Right ventricle myocardium inferior (tissue), 1 donor: ENCODE measurements at regions not wholly inside any gene's neighbourhood (a gene's known extent, or its start where the extent isn't known, plus 50 kb on each side); places are given as distances from the start of the nearest gene placed in this dataset.

Experiments
- ATAC-seq: fragments of 200-7000 bp; cut with Tn5 transposase; one replicate; pipeline ENCODE4 v1.9.1; 2020; ENCODE audit warnings: mild to moderate bottlenecking, moderate library complexity
- DNase-seq: peaks from one replicate; pipeline ENCODE4 v3.0.0; 2021; ENCODE audit errors: missing footprints
- intact Hi-C: fragments of 100-400 bp; cut with DNase I; formaldehyde crosslinking; loops from one replicate; pipeline ENCODE4 v1.11.0; 2022
- donor health status: DM: no; HTN: yes; CAD: no; lungs with severe emphysema.

GRCh38 chr20:39909447-39909846 lies 779.6 kb downstream of the MAFB start:
- DNase-seq = no peak
- intact Hi-C loops = no loop called here

DNA sequence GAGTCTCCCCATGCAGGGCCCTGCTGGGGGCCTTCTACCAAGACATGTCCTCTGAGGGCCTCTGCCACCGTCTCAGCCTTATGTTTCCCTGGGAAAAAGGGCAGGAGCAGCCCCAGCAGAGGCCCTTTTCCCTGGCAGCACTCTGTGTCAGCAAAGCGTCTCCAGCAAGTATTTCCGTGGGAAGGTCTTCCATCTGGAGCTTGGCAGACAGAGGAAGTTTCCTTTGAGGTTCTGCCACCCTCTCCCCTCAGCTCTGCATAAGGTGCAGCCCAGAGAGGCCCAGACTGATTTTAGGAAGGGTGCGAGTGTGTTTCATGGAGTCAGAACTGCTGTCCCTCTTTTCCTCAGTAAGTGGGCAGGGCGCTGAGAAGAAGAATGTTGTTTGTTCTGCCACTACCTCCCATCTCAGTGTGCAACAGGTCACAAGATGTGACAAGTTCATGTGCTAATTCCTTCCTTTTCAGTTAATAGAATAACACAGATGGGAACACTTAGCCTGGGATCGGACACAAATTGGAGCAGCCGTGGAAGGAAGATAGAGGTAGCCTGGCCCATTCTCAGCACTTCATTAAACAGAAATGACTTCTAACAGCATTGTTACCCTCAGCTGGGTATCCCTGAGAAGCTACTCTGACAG lies 784.4 kb downstream of the MAFB start:
- intact Hi-C loops = no loop called here
- no peak for ATAC-seq

More at GRCh38 chr20:39909447-39909846, 779.6 kb downstream of the MAFB start:
- peak; percentile 74 for ATAC-seq

GRCh38 chr20:39903806-39904465 lies 785.1 kb downstream of the MAFB start:
- DNase-seq (no peak), ATAC-seq (no peak)
- intact Hi-C loops = no loop called here

More for the DNA sequence above, 784.4 kb downstream of the MAFB start:
- no peak for DNase-seq

- intact Hi-C loops = no loop called here
- DNase-seq (no peak), ATAC-seq (no peak)
Observed at GRCh38 chr20:39899881-39900280, 789.2 kb downstream of the MAFB start.

DNA sequence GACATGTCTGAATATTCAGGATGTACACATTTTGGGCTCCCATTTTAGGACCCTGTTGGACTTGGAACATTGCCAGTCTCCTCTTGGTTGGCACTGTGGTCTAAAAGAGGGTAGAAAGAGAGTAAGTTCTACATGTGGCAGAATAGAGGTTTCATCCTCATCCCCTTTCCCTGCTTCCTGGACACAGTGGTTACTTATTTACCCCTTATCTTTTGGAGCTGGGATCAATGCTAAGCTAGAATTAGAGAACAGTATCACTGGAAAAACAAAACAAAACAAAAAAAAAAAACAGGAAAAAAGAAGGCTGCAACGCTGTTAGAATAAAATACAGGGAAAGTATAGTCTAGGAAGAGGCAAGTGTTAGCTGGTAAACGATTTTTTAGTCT lies 790.6 kb downstream of the MAFB start:
- no peak for ATAC-seq
- intact Hi-C loops = no loop called here
- DNase-seq = no peak

- DNase-seq (no peak), ATAC-seq (no peak)
- intact Hi-C loops = no loop called here
Observed at GRCh38 chr20:39897781-39898466, 791.1 kb downstream of the MAFB start.

DNA sequence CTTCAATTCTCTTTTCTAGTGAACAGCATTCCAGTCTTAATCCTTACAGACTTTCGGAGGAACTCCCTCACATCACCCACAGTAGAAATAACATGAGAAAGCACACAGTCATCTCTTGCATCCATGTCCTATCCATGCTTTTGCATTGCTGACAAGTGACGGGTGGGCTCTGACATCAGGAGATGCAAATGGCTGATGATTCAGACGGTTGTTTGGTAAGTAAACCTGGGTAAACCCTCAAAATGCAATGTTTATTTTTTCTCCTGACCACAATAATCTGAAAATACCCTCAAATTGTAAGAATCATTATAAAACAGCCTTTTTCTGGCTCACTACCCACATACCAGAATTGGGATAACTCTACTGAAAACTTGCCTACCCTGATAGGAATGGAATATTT lies 792.0 kb downstream of the MAFB start:
- ATAC-seq (no peak), DNase-seq (no peak)
- intact Hi-C loops = no loop called here

GRCh38 chr20:39894067-39894466 lies 795.0 kb downstream of the MAFB start:
- ATAC-seq (no peak), DNase-seq (no peak)
- intact Hi-C loops = no loop called here

DNA sequence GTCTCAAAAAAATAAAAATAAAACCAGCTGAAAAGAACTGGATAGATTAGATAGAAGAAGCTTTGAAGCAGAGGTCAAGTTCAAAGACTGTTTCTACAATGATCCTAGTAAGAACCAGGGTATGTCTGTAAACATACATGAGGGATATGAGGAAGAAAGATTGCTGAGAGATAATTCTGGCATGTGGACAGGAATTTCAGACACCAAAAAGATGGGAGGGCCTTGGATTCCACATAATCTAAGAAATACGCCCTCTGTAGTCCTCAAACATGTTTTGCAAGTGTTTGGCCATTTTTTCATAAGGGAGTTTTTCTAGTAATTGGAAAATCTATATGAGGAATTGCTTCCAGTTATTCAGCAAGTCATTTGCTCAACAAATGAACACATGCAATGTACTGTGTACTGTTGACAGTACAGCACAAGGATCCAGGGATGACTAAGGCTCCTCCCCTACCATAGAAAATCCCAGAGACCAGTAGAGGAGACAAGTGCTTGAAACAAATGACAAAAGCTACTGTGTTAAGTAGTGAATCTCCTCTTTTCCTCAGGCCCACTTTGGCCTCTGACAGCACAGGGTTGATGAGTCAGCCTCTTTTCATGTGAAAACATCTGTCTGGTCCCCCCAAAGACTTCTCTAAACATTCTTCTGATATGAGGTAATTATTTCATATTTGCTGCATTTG lies 795.9 kb downstream of the MAFB start:
- ATAC-seq = peak; percentile 44
- intact Hi-C loops = no loop called here
- no peak for DNase-seq

DNA sequence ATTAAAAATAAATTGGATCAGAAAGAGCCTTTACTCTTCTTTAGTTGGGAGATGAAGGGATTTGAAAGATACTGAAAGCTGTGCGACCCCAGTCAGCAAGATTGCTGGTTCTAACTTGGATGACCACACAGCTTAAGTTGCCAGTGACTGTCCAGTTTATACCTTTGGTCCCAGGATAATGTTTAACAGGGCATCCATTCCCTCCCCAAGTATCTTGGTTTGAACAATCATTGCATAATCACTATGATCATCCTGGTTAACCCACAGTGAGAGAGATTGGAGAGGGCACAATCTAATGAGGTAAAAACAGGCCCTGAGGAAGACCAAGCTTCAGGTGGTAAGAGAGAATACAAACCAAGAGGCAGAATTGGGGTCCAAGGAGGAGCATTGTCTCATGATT lies 798.3 kb downstream of the MAFB start:
- intact Hi-C loops = no loop called here
- DNase-seq (no peak), ATAC-seq (no peak)

- no peak for ATAC-seq
- no peak for DNase-seq
- intact Hi-C loops = loop anchor here (5.0 kb wide), 1 partner anchor 799 kb away; the partner anchor contains the start of gene MAFB
Observed at GRCh38 chr20:39888310-39888709, 800.7 kb downstream of the MAFB start.

DNA sequence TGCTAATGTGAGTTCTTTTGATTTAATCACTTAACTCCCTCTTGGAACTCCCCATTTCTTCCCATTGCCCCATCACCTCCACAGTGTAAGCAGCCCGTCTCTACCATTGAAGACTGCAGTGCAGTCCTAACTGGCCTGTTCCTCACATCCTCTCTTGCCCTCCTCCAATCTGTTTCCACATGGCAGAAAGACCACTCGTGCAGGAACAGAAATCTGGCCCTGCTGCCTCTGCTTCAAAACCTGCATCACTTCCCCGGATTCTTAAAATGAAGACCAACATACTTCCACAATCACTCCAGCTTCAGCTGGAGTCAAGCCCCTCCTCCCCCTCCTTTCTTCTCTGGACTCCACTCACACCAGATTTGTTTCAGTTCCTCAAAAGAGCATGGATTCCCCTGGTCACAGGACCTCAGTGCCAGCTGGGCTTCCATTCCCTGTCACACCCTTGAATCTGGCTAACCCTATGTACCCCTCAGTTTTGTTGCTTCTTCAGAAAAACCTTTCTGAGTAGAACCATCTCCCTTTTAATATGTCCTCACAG lies 802.3 kb downstream of the MAFB start:
- ATAC-seq (peak; percentile 70), DNase-seq (no peak)
- intact Hi-C loops = loop anchor here (5.0 kb wide), 1 partner anchor 801 kb away; the partner anchor contains the start of gene MAFB

DNA sequence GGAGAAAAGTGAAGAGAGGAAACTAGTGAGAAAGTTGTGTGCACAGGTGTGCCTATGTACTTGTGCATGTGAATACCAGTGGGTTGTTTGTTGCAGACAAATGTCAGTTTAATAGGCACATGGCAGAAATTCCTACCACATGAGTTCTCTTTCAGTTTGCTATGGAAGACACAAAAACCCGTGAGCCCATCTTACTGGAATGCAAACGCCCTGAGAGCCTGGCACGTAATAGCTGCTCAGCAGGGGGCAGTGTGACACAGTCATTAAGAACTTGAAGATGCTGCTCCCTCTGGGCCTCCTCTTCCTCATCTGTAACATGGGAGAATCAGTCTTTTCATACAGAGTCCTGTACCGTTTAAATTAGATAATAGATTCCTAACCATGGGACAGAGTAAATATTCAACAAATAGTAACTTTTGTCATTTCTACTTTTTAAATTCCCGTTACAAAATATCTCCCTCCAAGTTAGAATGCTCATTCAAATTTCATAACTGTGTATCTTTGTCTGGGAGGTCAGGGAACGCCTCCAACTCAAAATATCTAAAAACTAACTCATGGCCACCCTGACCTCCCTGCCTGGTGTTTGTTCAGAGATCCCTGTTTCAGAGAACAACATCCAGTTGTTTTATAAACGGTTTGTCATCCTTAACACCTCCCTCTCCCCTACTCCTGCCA lies 802.9 kb downstream of the MAFB start:
- intact Hi-C loops = loop anchor here (5.0 kb wide), 1 partner anchor 801 kb away; the partner anchor contains the start of gene MAFB
- ATAC-seq (peak; percentile 89), DNase-seq (peak; percentile 81)

- intact Hi-C loops = no loop called here
- DNase-seq (no peak), ATAC-seq (no peak)
Observed at GRCh38 chr20:39882806-39883205, 806.2 kb downstream of the MAFB start.

- DNase-seq (no peak), ATAC-seq (no peak)
- intact Hi-C loops = no loop called here
Observed at GRCh38 chr20:39880890-39881289, 808.1 kb downstream of the MAFB start.

- ATAC-seq = no peak
- intact Hi-C loops = no loop called here
- DNase-seq = no peak
Observed at GRCh38 chr20:39879296-39879695, 809.7 kb downstream of the MAFB start.

- intact Hi-C loops = no loop called here
- DNase-seq = no peak
- ATAC-seq = no peak
Observed at GRCh38 chr20:39878809-39879208, 810.2 kb downstream of the MAFB start.

GRCh38 chr20:39878320-39878719 lies 810.7 kb downstream of the MAFB start:
- DNase-seq = no peak
- intact Hi-C loops = no loop called here
- no peak for ATAC-seq

DNA sequence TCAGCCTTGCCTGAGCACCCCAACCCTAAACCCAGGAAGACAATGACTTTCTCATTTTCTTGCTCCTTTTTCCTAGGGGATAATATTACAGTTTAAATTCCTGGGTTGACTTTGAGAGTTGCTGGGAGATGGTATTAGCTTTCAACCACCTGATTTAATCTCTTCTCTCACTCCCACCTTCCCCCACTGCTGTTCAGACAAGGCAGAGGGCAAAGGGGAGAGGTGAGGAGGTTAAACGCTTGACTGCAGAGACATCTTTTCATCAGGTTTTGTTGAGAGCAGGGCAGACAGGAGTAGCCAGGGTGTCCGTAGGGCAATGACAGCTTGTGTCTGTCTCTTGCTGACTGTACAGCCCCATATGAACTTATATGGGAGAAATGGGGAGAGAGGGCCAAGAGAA lies 811.2 kb downstream of the MAFB start:
- DNase-seq (no peak), ATAC-seq (no peak)
- intact Hi-C loops = no loop called here
